ENCODE measurements at regions not wholly inside any gene's neighbourhood (a gene's known extent, or its start where the extent isn't known, plus 50 kb on each side); places are given as distances from the start of the nearest gene placed in this dataset.
"Not testable (repeated sequence)": the region's sequence is repeated elsewhere in the genome, so short reads cannot be mapped to it uniquely, and the experiment has no call there.

GRCh38 chr13:37959284-37959683 lies 89.7 kb upstream of the TRPC4 start:
- H3K4me3 ChIP-seq (ENCODE audit: low read depth, low read length), result no peak overlapping the region
- H3K27me3 ChIP-seq (ENCODE audit: control insufficient read depth, insufficient read depth, low read length), result no peaks in the 10 kb centered on the region

GRCh38 chr13:37956536-37956935 lies 87.0 kb upstream of the TRPC4 start:
- H3K4me3 ChIP-seq (ENCODE audit: low read depth, low read length), result no peak overlapping the region
- H3K27ac ChIP-seq (ENCODE audit: low read depth, low read length), result no peak overlapping the region
- no peaks in the 10 kb centered on the region for H3K27me3 ChIP-seq (ENCODE audit: control insufficient read depth, insufficient read depth, low read length)
- no peak overlapping the region for H3K9ac ChIP-seq (ENCODE audit: low read length)
- H3K36me3 ChIP-seq (ENCODE audit: control insufficient read depth, insufficient read depth, low read length), result no peaks in the 10 kb centered on the region
- H3K9me3 ChIP-seq (ENCODE audit: control insufficient read depth, insufficient read depth, low read depth, low read length), result no peaks in the 10 kb centered on the region
- H3K4me1 ChIP-seq (ENCODE audit: control insufficient read depth, insufficient read depth, low read length), result no peaks in the 10 kb centered on the region

More at GRCh38 chr13:37959284-37959683, 89.7 kb upstream of the TRPC4 start:
- Histone ChIP-seq H3K27ac (ENCODE audit: low read depth, low read length) (no peak overlapping the region), H3K9ac (ENCODE audit: low read length) (no peak overlapping the region), H3K9me3 (ENCODE audit: control insufficient read depth, insufficient read depth, low read depth, low read length) (no peaks in the 10 kb centered on the region), H3K4me1 (ENCODE audit: control insufficient read depth, insufficient read depth, low read length) (no peaks in the 10 kb centered on the region), H3K36me3 (ENCODE audit: control insufficient read depth, insufficient read depth, low read length) (no peaks in the 10 kb centered on the region)

GRCh38 chr13:37954597-37954996 lies 85.0 kb upstream of the TRPC4 start:
- not testable (repeated sequence) for H3K9ac ChIP-seq (ENCODE audit: low read length); H3K9me3 ChIP-seq (ENCODE audit: control insufficient read depth, insufficient read depth, low read depth, low read length); H3K4me3 ChIP-seq (ENCODE audit: low read depth, low read length); H3K4me1 ChIP-seq (ENCODE audit: control insufficient read depth, insufficient read depth, low read length); H3K27ac ChIP-seq (ENCODE audit: low read depth, low read length); H3K36me3 ChIP-seq (ENCODE audit: control insufficient read depth, insufficient read depth, low read length); H3K27me3 ChIP-seq (ENCODE audit: control insufficient read depth, insufficient read depth, low read length)

DNA sequence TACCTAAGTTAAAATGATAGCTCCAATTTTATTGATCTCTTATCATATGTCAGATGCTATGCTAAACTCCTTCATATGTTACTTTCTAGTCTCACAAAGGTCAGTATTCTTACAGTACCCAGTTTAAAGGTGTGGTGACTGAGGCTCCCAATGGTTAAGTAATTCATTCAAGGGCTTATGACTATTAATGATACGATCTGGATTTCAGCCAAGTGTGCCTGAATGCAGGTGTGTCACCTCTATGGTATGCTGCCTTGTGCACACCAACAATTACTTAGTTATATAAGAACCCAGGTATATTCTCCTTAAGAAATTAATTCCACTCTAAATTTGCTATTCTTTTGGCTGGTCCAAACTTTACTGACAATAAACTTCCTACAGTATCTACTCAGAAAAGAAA lies 84.6 kb upstream of the TRPC4 start:
- H3K27me3 ChIP-seq (ENCODE audit: control insufficient read depth, insufficient read depth, low read length), result no peaks in the 10 kb centered on the region
- no peaks in the 10 kb centered on the region for H3K9me3 ChIP-seq (ENCODE audit: control insufficient read depth, insufficient read depth, low read depth, low read length)
- no peak overlapping the region for H3K4me3 ChIP-seq (ENCODE audit: low read depth, low read length)
- no peak overlapping the region for H3K9ac ChIP-seq (ENCODE audit: low read length)
- no peaks in the 10 kb centered on the region for H3K4me1 ChIP-seq (ENCODE audit: control insufficient read depth, insufficient read depth, low read length)
- H3K36me3 ChIP-seq (ENCODE audit: control insufficient read depth, insufficient read depth, low read length), result no peaks in the 10 kb centered on the region
- no peak overlapping the region for H3K27ac ChIP-seq (ENCODE audit: low read depth, low read length)

GRCh38 chr13:37953696-37954095 lies 84.1 kb upstream of the TRPC4 start:
- Histone ChIP-seq H3K36me3 (ENCODE audit: control insufficient read depth, insufficient read depth, low read length) (no peaks in the 10 kb centered on the region), H3K9ac (ENCODE audit: low read length) (no peak overlapping the region), H3K9me3 (ENCODE audit: control insufficient read depth, insufficient read depth, low read depth, low read length) (no peaks in the 10 kb centered on the region), H3K27ac (ENCODE audit: low read depth, low read length) (no peak overlapping the region), H3K4me1 (ENCODE audit: control insufficient read depth, insufficient read depth, low read length) (no peaks in the 10 kb centered on the region), H3K27me3 (ENCODE audit: control insufficient read depth, insufficient read depth, low read length) (no peaks in the 10 kb centered on the region), H3K4me3 (ENCODE audit: low read depth, low read length) (no peak overlapping the region)

- Histone ChIP-seq H3K4me1 (ENCODE audit: control insufficient read depth, insufficient read depth, low read length) (no peaks in the 10 kb centered on the region), H3K9me3 (ENCODE audit: control insufficient read depth, insufficient read depth, low read depth, low read length) (no peaks in the 10 kb centered on the region), H3K36me3 (ENCODE audit: control insufficient read depth, insufficient read depth, low read length) (no peaks in the 10 kb centered on the region)
Measured at GRCh38 chr13:37950016-37950415, 80.4 kb upstream of the TRPC4 start.

DNA sequence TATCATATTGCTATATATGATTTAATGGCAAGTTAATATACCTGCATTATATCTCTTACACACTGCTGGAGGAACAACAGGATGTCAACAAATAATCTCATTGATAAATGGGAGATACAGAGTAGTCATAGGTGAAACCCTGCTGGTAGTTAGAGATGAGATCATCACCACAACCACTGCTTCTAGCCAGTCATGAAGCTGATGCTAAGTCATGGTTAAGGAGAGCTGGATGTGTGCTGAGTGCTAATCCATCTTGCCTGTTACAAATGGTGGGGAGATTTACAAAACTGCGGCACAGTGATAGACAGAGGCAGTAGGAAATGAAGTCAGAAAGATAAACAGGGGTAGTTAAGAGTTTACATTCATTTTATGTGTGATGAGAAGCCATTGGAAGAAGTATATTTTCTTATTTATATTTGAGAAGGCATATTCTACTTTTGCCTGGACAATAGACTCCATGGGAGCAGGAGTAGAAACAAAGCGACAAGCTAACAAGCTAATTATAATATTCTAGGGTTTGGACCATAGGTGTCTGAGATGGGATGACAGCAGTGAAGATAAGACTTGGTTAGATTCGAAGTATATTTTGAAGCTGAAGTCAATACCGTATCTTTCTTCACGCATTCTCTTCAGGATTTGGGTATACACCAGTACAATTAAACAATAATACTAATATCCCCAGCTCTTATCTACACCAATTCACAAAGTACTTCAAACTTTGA lies 78.0 kb upstream of the TRPC4 start:
- H3K27ac ChIP-seq (ENCODE audit: low read depth, low read length), result no peak overlapping the region
- H3K36me3 ChIP-seq (ENCODE audit: control insufficient read depth, insufficient read depth, low read length), result no peaks in the 10 kb centered on the region
- no peaks in the 10 kb centered on the region for H3K27me3 ChIP-seq (ENCODE audit: control insufficient read depth, insufficient read depth, low read length)
- no peaks in the 10 kb centered on the region for H3K4me1 ChIP-seq (ENCODE audit: control insufficient read depth, insufficient read depth, low read length)
- H3K4me3 ChIP-seq (ENCODE audit: low read depth, low read length), result no peak overlapping the region
- H3K9ac ChIP-seq (ENCODE audit: low read length), result no peak overlapping the region
- H3K9me3 ChIP-seq (ENCODE audit: control insufficient read depth, insufficient read depth, low read depth, low read length), result no peaks in the 10 kb centered on the region

More at GRCh38 chr13:37950016-37950415, 80.4 kb upstream of the TRPC4 start:
- no peak overlapping the region for H3K9ac ChIP-seq (ENCODE audit: low read length)
- H3K27me3 ChIP-seq (ENCODE audit: control insufficient read depth, insufficient read depth, low read length), result no peaks in the 10 kb centered on the region
- no peak overlapping the region for H3K4me3 ChIP-seq (ENCODE audit: low read depth, low read length)
- H3K27ac ChIP-seq (ENCODE audit: low read depth, low read length), result no peak overlapping the region

GRCh38 chr13:37945651-37946575 lies 76.3 kb upstream of the TRPC4 start:
- no peaks in the 10 kb centered on the region for H3K9me3 ChIP-seq (ENCODE audit: control insufficient read depth, insufficient read depth, low read depth, low read length)
- H3K27ac ChIP-seq (ENCODE audit: low read depth, low read length), result no peak overlapping the region
- H3K36me3 ChIP-seq (ENCODE audit: control insufficient read depth, insufficient read depth, low read length), result no peaks in the 10 kb centered on the region
- H3K4me1 ChIP-seq (ENCODE audit: control insufficient read depth, insufficient read depth, low read length), result no peaks in the 10 kb centered on the region
- H3K9ac ChIP-seq (ENCODE audit: low read length), result no peak overlapping the region
- no peaks in the 10 kb centered on the region for H3K27me3 ChIP-seq (ENCODE audit: control insufficient read depth, insufficient read depth, low read length)
- H3K4me3 ChIP-seq (ENCODE audit: low read depth, low read length), result no peak overlapping the region

DNA sequence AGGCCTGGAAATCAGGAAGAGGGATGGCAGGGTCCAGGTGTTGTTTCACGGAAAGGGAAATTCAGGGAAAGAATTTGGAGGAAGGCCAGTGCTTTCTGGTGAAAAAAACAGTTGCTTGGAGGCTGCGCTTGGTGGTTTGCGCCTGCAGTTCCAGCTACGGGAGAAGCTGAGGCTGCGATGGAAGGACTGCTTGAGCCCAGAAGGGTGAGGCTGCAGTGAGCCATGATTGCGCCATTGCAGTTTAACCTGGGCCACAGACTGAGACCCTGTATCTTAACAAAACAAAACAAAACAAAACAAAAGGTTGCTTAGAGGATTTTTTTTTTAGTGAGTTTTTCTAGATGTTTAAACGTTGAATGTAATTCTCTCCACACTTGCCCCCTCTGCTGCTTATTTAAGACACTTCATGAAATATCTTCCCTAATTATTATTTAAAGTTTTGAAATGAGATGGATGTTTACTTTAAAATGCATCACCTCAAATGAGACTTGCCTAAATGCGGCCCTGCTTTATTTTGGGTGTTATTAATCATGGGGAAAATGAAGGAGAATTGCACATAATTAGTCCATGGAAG lies 75.4 kb upstream of the TRPC4 start:
- Histone ChIP-seq H3K27ac (ENCODE audit: low read depth, low read length) (no peak overlapping the region), H3K9ac (ENCODE audit: low read length) (no peak overlapping the region), H3K27me3 (ENCODE audit: control insufficient read depth, insufficient read depth, low read length) (no peaks in the 10 kb centered on the region), H3K36me3 (ENCODE audit: control insufficient read depth, insufficient read depth, low read length) (no peaks in the 10 kb centered on the region), H3K4me1 (ENCODE audit: control insufficient read depth, insufficient read depth, low read length) (no peaks in the 10 kb centered on the region), H3K9me3 (ENCODE audit: control insufficient read depth, insufficient read depth, low read depth, low read length) (no peaks in the 10 kb centered on the region), H3K4me3 (ENCODE audit: low read depth, low read length) (no peak overlapping the region)

DNA sequence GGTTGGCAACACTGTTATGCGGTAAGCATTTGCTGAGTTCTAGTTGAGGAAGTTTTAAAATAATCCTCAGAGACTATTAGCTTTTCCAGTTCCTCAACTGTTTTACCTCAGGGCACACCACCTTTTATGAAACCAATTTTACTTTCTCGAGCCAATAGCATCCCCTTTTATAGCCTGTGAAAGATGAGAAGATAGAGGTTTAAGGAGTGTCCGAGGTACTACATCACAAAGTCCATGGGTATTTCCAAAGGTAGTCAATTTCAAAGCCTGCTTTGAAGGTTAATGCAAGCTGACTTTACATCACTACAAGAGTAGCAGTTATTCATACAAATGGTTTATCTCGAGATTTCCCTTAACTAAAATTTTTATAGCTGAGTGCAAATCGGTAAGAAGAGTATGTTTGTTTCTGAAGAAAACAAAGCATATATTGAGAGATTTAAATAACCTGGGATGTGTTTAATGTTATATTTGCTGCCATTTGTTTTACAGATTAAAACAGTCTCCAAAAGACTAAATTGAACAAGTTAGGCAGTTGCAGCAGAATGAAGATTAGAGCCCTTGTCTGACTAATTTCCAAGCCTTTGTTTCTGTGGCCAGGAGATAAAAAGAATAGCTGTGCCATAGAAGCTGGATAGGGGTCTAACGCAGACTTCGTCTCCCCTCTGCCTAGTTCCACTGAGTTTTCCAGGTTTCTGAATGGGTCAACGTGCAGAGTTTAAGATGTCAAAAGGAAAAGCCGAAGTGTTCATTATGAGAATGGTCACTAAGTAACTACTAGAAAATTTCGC lies 74.7 kb upstream of the TRPC4 start:
- no peak overlapping the region for H3K27ac ChIP-seq (ENCODE audit: low read depth, low read length)
- no peak overlapping the region for H3K9ac ChIP-seq (ENCODE audit: low read length)
- H3K36me3 ChIP-seq (ENCODE audit: control insufficient read depth, insufficient read depth, low read length), result no peaks in the 10 kb centered on the region
- no peak overlapping the region for H3K4me3 ChIP-seq (ENCODE audit: low read depth, low read length)
- H3K27me3 ChIP-seq (ENCODE audit: control insufficient read depth, insufficient read depth, low read length), result no peaks in the 10 kb centered on the region
- H3K4me1 ChIP-seq (ENCODE audit: control insufficient read depth, insufficient read depth, low read length), result no peaks in the 10 kb centered on the region
- H3K9me3 ChIP-seq (ENCODE audit: control insufficient read depth, insufficient read depth, low read depth, low read length), result no peaks in the 10 kb centered on the region

Measured in HUES6 (cell line).